Jurkat, Clone E6-1 (cell line): ENCODE measurements at regions not wholly inside any gene's neighbourhood (a gene's known extent, or its start where the extent isn't known, plus 50 kb on each side); places are given as distances from the start of the nearest gene placed in this dataset.
"Not testable (repeated sequence)": the region's sequence is repeated elsewhere in the genome, so short reads cannot be mapped to it uniquely, and the experiment has no call there.

Experiments
- DNase-seq: peaks from one replicate; pipeline ENCODE4 v3.0.0-alpha.2; 2011; ENCODE audit warnings: low read depth, low spot score
- H3K4me3 ChIP-seq: 2 replicates; pipeline ENCODE4 v1.5.1; 2011; ENCODE audit warnings: mild to moderate bottlenecking, low read length, control low read depth, moderate library complexity

DNA sequence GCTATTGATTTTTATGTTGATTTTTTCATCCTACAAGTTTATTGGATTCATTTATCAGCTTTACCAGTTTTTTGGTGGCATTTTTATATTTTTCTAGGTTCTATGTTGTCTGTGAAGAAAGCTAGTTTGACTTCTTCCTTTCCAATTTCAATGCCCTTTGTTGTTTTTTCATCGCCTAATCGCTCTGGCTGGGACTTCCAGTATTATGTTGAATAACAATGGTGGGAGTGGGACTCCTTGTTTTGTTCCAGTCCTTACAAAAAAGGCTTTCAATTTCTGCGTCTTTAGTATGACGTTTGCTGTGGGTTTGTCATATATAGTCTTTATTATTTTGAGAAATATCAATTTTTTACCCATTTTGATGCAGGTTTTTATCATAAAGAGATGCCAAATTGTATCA lies 175.6 kb upstream of the CCNH start:
- H3K4me3 ChIP-seq, result no peak overlapping the region
- no peak for DNase-seq

DNA sequence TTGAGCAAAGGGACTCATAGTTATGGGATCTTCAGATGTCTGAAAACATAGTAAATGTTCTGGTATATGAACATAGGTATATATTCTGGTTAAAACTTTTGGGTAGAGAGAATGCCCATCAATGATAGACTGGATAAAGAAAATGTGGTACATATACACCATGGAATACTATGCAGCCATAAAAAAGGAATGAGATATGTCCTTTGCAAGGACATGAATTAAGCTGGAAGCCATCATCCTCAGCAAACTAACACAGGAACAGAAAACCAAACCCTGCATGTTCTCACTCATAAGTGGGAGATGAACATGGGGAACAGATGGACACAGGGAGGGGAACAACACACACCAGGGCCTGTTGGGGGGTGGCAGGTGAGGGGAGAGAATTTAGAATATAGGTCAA lies 171.0 kb upstream of the CCNH start:
- H3K4me3 ChIP-seq, DNase-seq: not testable (repeated sequence)

DNA sequence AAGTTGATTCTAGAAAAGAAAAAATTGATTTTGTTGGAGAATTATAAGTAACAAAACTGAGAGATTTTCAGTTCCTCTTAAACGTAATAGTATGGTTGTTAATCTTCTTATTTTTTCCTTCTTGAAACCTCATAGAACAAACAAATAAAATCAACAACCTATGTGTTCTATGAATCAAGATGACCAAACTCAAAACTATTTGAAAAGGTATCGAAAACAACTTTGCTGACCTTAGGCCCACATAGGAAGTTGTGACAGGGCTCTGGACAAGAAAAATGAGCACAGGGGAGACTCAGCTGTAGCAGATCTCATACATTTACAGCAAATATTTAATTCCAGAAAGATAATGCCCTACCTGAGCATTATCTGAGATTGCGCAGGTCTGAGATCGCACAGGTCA lies 169.4 kb upstream of the CCNH start:
- no peak for DNase-seq
- no peak overlapping the region for H3K4me3 ChIP-seq

DNA sequence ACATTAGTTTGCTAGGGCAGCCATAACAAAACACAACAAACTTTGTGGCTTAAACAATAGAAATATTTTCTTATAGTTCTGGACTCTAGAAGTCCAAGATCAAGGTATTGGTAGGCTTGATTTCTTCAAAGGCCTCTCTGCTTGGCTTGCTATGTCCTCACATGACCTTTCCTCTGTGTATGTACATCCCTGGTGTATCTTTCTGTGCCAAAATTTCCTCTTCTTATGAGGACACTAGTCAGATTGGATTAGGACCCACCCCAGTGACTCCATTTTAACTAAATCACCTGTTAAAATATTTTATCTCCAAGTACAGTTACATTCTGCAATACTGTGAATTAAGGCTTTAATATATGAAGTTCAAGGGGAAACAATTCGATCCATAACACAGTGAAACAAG lies 168.9 kb upstream of the CCNH start:
- no peak for DNase-seq

DNA sequence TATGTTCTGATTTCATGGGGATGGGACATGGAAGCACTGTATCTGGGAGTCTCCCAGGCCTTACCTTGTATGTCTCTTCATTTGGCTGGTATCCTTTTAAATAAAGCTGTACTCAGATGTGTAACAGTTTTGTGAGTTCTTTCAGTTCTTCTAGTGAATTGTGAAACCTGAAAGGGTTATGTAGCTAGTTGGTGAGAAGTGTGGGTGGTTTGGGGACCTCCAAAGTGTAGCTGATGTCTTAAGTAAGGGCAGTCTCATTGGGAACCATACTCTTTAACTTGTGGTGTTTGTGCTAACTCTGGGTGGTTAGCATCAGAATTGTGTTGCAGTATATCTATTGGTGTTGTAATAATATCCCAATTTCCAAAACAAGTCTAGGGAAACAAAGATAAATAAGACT lies 166.9 kb upstream of the CCNH start:
- no peak for DNase-seq

More for the DNA sequence above, 168.9 kb upstream of the CCNH start:
- H3K4me3 ChIP-seq, result no peak overlapping the region

DNA sequence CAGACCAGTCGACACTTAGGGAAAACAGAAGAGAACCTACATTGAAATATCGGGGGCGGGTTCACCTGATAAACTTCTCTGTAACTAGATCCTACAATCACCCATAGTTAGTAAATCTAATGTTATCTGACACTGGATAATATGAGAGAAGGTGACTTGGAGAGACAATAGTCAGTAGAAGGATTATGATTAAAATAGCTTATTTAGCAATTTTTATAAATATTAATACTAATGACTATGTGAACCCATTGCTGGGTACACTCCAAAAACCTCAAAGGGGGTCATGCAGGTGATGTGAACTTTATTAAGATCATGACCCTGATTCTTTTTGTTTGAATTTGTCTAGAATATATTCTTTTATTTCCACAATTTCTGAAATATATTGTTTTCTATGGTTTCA lies 164.1 kb upstream of the CCNH start:
- no peak for DNase-seq
- H3K4me3 ChIP-seq, result no peak overlapping the region

More for the DNA sequence above, 166.9 kb upstream of the CCNH start:
- H3K4me3 ChIP-seq, result no peak overlapping the region

DNA sequence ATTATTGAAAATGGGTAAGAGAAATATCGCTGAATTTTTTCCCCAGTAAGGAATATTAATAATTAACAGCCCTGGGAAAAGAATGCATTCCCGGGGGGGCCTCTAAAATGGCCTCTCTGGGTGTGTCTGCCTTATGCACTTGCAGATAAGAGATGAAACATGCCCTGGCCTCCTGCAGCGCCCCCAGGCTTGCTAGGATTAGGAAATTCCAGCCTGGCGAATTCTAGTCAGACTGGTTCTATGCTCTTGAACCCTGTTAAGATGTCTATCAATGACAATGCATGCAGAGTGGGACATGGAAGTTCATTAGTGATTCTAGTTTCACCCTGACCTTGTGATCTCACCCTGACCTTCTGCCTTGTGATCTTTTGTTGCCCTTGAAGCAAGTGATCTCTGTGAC lies 163.6 kb upstream of the CCNH start:
- H3K4me3 ChIP-seq, DNase-seq: not testable (repeated sequence)

DNA sequence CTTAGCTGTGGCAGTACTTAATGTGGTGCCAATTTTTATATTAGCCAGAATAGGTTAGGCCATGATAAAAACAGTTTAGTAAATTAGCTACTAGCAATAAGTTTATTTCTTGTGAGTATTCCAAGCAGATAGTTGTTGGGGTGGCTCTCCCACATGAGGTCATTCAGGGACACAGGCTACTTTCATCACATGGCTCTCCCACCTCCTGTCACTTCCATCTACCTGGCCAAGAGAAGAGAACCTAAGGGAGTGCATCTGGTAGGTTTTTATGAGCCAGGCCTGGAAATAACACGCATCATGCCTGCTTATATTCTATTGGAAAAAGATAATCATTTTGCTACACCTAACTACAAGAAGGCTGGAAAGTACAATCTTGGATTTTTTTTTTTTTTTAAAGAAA lies 161.4 kb upstream of the CCNH start:
- DNase-seq, result no peak
- no peak overlapping the region for H3K4me3 ChIP-seq

DNA sequence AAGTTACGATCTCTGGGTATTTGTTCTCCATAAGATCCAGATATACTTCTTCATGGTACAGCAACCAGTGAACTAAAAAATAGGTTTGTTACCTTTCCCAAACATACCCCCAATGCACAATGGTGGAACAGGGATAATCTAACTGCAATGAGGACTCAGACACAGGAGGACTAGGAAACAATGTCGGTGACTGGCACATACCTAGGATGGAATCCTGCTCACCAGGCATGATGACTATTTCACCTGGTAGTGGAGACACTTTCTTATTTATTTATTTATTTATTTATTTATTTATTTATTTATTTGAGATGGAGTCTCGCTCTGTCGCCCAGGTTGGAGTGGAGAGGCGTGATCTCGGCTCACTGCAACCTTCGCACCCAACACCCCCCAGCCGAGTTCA lies 159.9 kb upstream of the CCNH start:
- DNase-seq, result no peak

DNA sequence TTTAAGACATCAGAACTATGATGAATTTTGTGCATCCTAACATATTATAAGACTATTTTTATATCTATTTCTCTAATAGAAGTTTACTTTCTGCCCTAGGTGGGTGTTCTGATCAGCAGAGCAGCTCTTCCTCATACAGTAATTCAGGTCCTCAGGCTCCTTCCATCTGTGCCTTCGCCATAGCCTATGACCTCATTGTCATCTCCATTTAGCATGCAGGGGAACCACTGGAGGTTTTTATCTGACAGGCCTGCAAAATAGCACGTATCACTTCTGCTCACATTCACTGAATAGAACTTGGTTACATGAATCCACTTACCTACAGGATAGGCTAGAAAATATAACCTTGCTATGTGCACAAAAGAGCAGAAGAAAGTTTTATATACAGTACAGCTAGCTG lies 159.4 kb upstream of the CCNH start:
- no peak for DNase-seq
- H3K4me3 ChIP-seq, result no peak overlapping the region

More for the DNA sequence above, 159.9 kb upstream of the CCNH start:
- no peak overlapping the region for H3K4me3 ChIP-seq

DNA sequence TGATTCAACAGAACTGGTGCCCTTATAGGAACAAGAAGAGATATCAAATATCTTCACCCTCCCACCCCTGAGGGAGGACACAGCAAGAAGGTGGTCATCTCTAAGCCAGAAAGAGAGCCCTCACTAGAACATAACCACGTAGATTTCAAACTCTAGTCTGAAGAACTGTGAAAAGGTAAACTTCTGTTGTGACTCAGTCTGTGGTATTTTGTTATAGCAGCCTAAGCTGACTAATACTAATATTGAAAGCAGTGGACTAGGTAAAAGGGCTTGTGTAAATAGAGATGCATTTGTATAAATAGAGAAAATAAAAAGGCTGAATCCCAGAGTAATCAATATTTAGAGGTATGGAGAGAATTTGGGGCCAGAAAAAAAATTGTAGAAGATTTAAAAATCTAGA lies 157.6 kb upstream of the CCNH start:
- no peak for DNase-seq
- H3K4me3 ChIP-seq, result no peak overlapping the region

DNA sequence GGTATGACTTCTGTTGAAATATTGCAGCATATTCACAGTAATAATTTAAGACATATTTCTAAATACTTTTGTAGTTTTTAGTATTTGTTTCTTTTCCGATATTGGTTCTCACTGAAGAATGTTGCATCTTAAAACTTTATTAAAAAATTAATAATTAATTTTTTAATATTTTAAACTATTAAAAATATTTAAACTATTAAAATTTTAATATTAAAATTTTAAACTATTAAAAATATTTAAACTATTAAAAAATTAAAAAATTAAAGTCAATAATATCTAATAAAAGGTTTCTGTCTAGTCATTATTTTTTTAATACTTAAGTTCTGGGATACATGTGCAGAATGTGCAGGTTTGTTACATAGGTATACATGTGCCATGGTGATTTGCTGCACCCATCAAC lies 149.3 kb upstream of the CCNH start:
- H3K4me3 ChIP-seq, result no peak overlapping the region
- DNase-seq, result no peak

DNA sequence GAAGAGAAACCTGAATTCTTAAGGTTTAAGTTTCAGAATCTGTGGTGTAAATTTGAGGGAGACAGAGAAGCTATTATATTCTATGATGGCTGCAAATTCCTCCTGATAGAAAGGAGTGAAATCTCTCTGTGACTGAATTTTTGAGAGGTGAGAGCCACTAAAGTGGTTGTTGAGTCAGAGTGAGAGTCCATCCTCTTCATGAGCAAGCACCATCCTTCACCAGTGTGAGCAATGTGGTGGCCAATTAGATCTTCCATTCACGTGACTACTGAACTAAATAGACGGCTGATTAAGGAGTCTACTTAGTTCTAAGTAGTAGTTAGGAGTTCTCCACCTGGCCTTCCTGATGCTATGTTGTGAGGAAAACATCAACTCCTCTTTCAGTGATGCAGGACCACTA lies 147.8 kb upstream of the CCNH start:
- H3K4me3 ChIP-seq, result no peak overlapping the region
- no peak for DNase-seq

DNA sequence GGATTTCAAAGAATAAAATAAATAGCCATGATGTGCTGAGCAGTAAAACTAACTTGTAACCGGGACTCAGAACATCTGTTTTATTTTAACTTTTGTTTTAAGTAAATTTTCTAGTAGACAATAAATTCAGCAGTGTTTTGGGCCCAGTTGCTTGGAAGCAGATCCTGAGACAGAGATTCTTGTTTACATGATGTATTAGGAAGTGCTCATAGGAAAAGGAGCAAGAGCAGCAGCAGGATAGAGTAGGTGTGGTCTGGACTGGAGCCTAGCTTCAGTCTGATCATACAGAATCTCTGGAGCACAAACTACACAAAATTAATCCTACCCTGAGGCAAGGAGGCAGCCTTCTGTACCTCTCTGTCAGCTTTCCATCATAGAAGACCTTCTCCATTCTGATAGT lies 139.2 kb upstream of the CCNH start:
- no peak for DNase-seq
- no peak overlapping the region for H3K4me3 ChIP-seq

DNA sequence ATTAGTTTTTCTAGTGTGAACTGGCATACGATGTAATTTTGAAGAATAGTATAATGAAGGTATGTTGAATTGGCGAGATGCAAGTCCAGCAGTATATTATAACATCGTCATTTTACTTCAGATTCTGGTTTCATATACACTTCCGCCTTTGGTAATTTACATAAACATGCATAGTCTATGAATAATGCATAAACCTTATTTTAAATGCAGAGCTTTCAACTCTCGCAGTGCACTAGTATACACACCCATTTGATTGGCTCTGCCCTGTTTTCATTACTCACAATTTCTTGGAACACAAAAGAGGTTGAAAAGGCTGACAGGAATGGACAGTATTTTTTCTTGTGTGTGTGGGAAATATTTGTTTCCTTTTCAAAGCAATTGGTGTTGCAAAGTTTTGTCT lies 128.9 kb upstream of the CCNH start:
- H3K4me3 ChIP-seq, result no peak overlapping the region
- no peak for DNase-seq

DNA sequence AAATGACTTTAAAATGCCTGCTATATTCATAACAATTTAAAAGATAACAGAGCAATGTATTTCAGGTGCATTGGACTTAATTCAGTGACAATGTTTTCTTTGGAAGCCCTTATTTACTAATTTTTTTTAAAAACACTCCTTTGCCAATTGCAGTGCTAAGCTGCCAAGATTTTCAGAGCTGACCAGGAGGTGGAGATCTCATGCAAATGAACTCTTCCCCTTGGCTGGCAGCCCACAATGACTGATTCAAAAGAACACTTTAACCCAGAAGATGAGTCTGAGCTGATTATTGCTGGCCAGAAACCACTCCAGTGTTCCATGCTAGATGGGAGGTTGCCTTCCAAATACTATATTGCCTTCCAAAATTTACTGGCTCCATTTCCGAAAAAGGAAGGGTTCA lies 128.3 kb upstream of the CCNH start:
- DNase-seq, result no peak
- no peak overlapping the region for H3K4me3 ChIP-seq

DNA sequence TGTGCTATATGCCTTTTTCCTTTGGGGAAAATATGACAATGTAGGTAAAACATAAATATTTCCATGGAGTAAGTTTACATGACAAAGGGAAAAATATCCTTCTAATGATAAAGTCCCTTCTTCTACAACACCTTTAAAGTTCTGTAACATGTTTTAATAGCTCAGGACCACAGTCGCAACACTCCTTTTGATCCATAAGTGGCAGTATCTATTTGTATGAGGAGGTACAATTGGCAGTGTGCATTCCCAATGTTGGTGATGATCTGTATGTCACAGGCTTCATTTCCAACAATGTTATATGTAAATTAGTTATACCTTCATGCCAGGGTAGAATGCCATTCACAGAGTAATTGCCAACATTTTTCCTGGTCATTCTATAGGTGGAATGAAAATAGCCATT lies 127.1 kb upstream of the CCNH start:
- H3K4me3 ChIP-seq, result no peak overlapping the region
- no peak for DNase-seq

DNA sequence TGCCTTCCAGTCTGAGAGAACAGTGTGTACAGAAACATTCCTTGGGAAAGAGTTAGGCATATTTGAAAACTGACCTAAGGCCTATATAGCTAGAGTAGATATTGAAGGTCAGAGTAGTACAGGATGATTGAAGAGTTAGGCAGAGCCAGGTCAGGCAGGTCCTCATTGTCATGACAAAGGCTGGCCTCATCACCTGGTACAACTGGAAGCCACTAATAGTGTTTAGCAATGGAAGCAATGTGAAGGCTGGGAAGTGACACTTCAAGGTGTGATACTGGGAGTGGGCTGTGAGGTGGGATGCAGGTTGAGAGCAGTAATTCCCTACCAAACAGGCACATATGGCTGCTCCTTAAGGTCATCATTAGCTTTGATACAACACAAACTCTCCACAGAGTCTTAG lies 123.6 kb upstream of the CCNH start:
- no peak for DNase-seq
- no peak overlapping the region for H3K4me3 ChIP-seq

DNA sequence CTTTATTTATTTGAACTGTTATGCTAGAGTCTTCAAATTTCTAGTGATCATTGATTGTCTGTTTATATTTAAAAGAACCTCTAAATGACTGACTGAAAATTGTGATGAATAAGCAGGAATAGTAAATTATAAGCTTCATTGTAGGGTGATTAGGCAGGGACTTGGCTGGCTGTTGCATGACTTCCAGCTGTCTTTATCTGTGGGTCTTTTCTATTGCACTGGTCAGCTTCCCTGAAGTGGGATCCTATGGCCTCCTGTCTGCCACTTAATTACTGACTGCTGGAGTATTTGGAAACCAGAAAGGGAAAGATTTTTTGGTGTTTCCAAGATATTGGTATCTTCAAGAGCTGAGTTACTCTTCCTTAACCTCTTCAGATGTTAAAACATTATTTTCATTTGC lies 123.0 kb upstream of the CCNH start:
- DNase-seq, result no peak

DNA sequence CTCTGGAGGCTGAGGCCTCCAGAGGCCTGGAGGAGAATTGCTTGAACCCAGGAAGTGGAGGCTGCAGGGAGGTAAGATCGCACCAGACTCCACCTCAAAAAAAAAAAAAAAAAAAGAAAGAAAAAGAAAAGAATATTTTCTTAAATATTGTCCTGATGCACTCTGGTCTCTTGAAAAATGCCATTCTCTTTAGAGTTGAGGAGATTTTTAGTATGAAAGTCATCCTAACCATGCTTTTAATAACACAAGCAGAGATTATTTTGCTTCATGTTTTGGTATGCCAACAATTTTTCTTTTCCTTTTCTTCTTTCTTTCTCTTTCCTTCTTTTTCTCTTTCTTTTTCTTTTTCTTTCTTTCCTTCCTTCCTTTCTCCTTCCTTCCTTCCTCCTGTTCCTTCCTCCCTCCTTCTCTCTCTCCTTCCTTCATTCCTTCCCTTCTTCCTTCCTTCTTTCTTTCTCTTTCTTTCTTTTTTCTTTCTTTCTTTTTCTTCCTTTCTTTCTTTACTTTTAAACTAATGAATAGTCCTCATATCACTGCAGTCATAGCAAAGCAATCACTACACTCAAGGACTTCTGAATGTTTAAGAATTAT lies 116.9 kb upstream of the CCNH start:
- no peak overlapping the region for H3K4me3 ChIP-seq

More for the DNA sequence above, 123.0 kb upstream of the CCNH start:
- H3K4me3 ChIP-seq, result no peak overlapping the region

DNA sequence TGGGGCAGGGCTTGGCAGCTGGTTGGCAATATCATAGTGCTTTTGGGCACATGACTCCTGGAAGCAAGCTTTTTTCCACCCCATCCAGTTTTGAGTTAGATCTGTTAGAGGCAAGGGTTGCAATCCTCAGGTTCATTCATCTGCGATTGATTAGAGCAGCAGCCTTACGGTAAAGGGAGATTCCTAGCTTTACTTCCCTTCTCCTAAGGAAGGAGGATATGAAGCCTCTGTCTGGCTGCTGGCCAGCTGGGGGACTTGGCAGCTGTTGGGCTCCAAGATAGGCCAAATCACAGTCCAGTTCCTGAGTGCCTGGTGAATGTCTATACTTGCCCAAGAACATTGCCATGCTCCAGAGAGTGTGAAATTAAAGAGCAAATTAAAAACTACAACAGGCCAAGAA lies 113.4 kb upstream of the CCNH start:
- H3K4me3 ChIP-seq, result no peak overlapping the region
- no peak for DNase-seq

More for the DNA sequence above, 116.9 kb upstream of the CCNH start:
- no peak for DNase-seq

DNA sequence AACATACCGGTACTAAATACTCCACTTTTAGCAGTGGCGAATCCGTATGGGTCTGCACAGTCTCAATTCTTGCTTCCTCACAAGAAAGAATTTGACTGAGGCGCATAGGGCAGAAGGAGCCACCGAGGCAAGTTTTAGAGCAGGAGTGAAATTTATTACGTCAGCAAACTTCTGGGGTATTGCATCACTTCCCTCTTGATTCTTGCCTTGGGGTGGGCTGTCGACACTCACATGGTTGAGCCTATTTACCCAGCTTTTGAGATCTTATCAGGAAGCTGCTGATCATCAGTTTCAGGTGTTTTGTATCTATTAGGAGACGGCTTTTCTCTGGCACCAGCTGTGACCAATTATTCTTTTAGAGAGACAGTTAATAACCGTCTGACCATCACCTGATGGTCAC lies 111.5 kb upstream of the CCNH start:
- H3K4me3 ChIP-seq, result no peak overlapping the region
- no peak for DNase-seq
